Immature natural killer cell (primary cell): ENCODE measurements at regions not wholly inside any gene's neighbourhood (a gene's known extent, or its start where the extent isn't known, plus 50 kb on each side); places are given as distances from the start of the nearest gene placed in this dataset.

ENCODE experiments used
- DNase-seq, 3 donors: peaks; one replicate each; pipeline ENCODE4 v3.0.0; 2022; ENCODE audit warnings: mixed read lengths in 1 of 3
- H3K27ac Mint-ChIP-seq, 6 donors: one replicate each; pipeline ENCODE4 v1.8.0; 2020; ENCODE audit warnings: mixed read lengths in 6 of 6, mild to moderate bottlenecking in 5 of 6, inconsistent platforms in 4 of 6, moderate library complexity in 3 of 6
- H3K27me3 Mint-ChIP-seq, 3 donors: one replicate each; pipeline ENCODE4 v1.8.0; 2020 to 2021; ENCODE audit warnings: low read depth in 3 of 3, mild to moderate bottlenecking in 3 of 3, mixed read lengths in 3 of 3, moderate library complexity in 3 of 3, inconsistent platforms in 1 of 3
- H3K36me3 Mint-ChIP-seq, 3 donors: one replicate each; pipeline ENCODE4 v1.8.0; 2020; ENCODE audit warnings: mixed read lengths in 3 of 3, inconsistent platforms in 2 of 3, mild to moderate bottlenecking in 2 of 3
- H3K4me1 Mint-ChIP-seq, 2 donors: one replicate each; pipeline ENCODE4 v1.8.0; 2020; ENCODE audit warnings: inconsistent platforms in 2 of 2, mild to moderate bottlenecking in 2 of 2, mixed read lengths in 2 of 2, moderate library complexity in 1 of 2
- H3K4me3 Mint-ChIP-seq, 5 donors: one replicate each; pipeline ENCODE4 v1.8.0; 2020; ENCODE audit warnings: mild to moderate bottlenecking in 5 of 5, mixed read lengths in 5 of 5, inconsistent platforms in 3 of 5, moderate library complexity in 3 of 5
- H3K9me3 Mint-ChIP-seq, 6 donors: one replicate each; pipeline ENCODE4 v1.8.0; 2020; ENCODE audit warnings: mild to moderate bottlenecking in 6 of 6, mixed read lengths in 6 of 6, inconsistent platforms in 4 of 6, moderate library complexity in 3 of 6

DNA sequence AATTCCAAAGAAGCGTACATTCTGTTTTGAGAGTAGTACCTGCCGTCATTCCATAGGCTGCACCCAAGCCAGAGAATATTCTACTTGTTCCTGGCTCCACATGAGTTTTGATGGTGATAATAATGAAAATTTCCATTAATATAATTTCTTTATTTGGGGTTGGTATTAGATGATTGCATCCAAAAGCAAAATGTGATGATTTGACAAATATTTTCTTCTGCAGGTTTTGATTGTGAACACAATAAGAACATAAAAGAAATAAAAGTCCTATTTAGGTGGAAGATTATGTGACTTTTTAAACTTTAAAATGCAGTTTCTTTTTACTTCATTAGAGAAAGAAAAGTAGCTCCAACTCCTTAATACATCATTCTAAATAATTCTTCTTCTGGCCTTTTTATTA lies 284.8 kb upstream of the FMN2 start:
- H3K36me3 Mint-ChIP-seq: no peaks in the 10 kb centered on the region
- H3K4me1 Mint-ChIP-seq: peaks cover 3 to 10% of the 10 kb centered on the region in 2 donors
- no peaks in the 10 kb centered on the region for H3K9me3 Mint-ChIP-seq
- H3K27ac Mint-ChIP-seq: no peak overlapping the region
- peaks cover 0 to 3% (median 0%) of the 10 kb centered on the region in 3 donors for H3K27me3 Mint-ChIP-seq
- DNase-seq: no peak
- H3K4me3 Mint-ChIP-seq: no peak overlapping the region

DNA sequence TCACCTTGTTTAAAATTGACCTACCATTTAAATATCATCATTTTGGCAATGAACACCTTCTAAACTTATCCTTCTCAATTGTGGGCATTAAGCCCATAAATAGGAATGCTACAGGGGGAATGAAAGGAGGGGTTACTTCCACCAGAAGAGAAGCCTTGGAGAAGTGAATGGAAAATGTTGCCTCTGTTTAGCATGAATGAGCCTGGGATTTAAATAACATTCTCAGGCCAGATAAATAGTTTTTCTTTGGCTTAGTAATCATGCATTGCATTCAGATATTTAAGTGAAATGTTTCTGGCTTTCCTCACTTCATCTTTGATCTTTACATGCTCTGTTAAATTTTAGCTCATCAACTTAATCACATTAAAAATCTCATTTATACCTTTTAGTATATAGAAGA lies 284.3 kb upstream of the FMN2 start:
- Mint-ChIP-seq H3K27ac (no peak overlapping the region), H3K27me3 (peaks cover 0 to 3% (median 0%) of the 10 kb centered on the region in 3 donors), H3K9me3 (no peaks in the 10 kb centered on the region), H3K4me3 (no peak overlapping the region), H3K4me1 (peaks cover 3 to 10% of the 10 kb centered on the region in 2 donors), H3K36me3 (no peaks in the 10 kb centered on the region)
- DNase-seq: no peak

- no peaks in the 10 kb centered on the region for H3K36me3 Mint-ChIP-seq
- H3K9me3 Mint-ChIP-seq: no peaks in the 10 kb centered on the region
- DNase-seq: no peak
- peaks cover 3 to 10% of the 10 kb centered on the region in 2 donors for H3K4me1 Mint-ChIP-seq
- peaks cover 0 to 3% (median 0%) of the 10 kb centered on the region in 3 donors for H3K27me3 Mint-ChIP-seq
- no peak overlapping the region for H3K27ac Mint-ChIP-seq
- H3K4me3 Mint-ChIP-seq: no peak overlapping the region
Observed at GRCh38 chr1:239810061-239810481, 281.6 kb upstream of the FMN2 start.

- H3K4me3 Mint-ChIP-seq: no peak overlapping the region
- no peaks in the 10 kb centered on the region for H3K4me1 Mint-ChIP-seq
- H3K27me3 Mint-ChIP-seq: peaks cover 0 to 3% (median 0%) of the 10 kb centered on the region in 3 donors
- H3K36me3 Mint-ChIP-seq: no peaks in the 10 kb centered on the region
- H3K9me3 Mint-ChIP-seq: no peaks in the 10 kb centered on the region
- no peak overlapping the region for H3K27ac Mint-ChIP-seq
- DNase-seq: no peak
Observed at GRCh38 chr1:239811211-239811885, 280.3 kb upstream of the FMN2 start.

DNA sequence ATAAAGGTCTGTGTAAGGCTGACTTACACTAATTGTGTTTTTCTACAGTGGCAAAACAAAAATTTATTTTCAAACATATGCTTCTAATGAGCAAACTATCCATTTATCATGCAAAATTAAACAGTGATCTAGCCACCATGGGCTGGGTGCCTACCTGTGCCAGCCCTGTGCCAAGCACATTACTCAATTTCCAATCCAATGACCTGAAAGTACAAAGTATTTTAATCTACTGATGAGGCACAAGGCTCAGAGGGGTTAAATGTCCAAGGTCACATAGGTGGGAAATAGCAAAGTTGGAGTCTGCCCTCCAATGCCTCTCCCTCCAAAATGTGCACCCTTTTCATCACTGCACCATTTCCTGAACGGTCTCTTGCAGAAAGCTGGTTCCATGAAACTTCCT lies 279.1 kb upstream of the FMN2 start:
- peaks cover 0 to 3% (median 0%) of the 10 kb centered on the region in 3 donors for H3K27me3 Mint-ChIP-seq
- DNase-seq: no peak
- H3K36me3 Mint-ChIP-seq: no peaks in the 10 kb centered on the region
- no peak overlapping the region for H3K4me3 Mint-ChIP-seq
- H3K9me3 Mint-ChIP-seq: no peaks in the 10 kb centered on the region
- H3K4me1 Mint-ChIP-seq: no peaks in the 10 kb centered on the region
- no peak overlapping the region for H3K27ac Mint-ChIP-seq

- Mint-ChIP-seq H3K4me3 (peak overlapping the region in 1 of 5 donors; percentile 69), H3K4me1 (peaks cover 0 to 5% of the 10 kb centered on the region in 2 donors), H3K9me3 (no peaks in the 10 kb centered on the region), H3K27me3 (peaks cover 0 to 3% (median 0%) of the 10 kb centered on the region in 3 donors), H3K27ac (no peak overlapping the region), H3K36me3 (no peaks in the 10 kb centered on the region)
- no peak for DNase-seq
Observed at GRCh38 chr1:239814306-239814881, 277.3 kb upstream of the FMN2 start.

DNA sequence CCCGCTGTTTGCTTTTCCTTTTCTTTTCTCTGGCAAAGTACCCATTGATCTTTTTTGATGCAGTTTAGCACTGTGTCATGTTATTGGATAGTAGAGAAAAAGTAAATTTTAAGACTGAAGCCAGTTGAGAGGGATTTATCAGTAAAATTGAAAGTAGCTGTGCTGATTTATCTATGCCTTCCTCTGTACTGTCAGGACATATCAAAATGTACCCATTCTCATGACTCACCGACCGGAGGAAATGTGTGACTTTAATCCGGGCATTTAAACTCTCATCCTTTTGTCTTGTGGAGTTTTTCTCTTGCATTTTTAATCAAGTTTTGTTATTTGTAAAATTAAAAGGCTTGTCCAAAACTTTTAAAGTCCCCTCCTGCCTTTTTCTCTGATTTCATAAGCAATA lies 276.6 kb upstream of the FMN2 start:
- no peak for DNase-seq
- H3K4me1 Mint-ChIP-seq: peaks cover 0 to 12% of the 10 kb centered on the region in 2 donors
- H3K36me3 Mint-ChIP-seq: no peaks in the 10 kb centered on the region
- H3K4me3 Mint-ChIP-seq: peak overlapping the region in 1 of 5 donors; percentile 69
- H3K27ac Mint-ChIP-seq: peak overlapping the region in 1 of 6 donors; percentile 22
- H3K27me3 Mint-ChIP-seq: peaks cover 0 to 3% (median 0%) of the 10 kb centered on the region in 3 donors
- no peaks in the 10 kb centered on the region for H3K9me3 Mint-ChIP-seq

DNA sequence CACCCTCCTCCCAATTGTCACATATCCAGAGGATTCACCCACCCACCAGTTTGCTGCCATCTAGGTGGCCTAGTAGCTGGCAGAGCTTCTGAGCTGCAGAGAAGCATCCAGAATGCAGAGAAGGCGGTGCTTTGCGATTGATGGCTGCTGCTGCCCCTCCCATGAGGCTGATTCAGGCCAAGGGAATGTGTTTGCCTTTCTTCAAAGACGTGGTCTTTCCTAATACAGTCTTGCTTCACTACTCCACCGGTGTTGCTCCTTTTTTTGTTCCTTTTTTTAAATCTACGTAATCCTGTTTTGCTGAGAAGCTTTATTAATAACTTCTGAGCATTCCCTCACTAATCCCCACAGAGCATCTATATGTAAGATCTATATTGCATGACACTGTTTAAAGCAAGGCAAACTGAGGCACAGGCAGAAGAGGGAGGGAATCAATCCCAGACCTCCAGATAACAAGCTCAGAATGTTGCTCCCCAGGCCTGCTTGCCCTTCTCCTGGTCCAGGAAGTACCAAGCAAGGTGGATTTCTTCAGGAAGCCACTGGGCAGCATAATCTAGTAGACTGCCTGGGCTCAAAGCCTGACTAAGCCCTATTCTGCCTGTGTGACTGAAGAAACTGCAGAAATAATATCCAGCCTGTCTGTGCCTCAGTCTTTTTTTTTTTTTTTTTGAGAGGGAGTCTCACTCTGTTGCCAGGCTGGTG lies 275.5 kb upstream of the FMN2 start:
- H3K4me1 Mint-ChIP-seq: peaks cover 0 to 15% of the 10 kb centered on the region in 2 donors
- no peak for DNase-seq
- H3K9me3 Mint-ChIP-seq: no peaks in the 10 kb centered on the region
- peaks cover 0 to 3% (median 0%) of the 10 kb centered on the region in 3 donors for H3K27me3 Mint-ChIP-seq
- no peak overlapping the region for H3K27ac Mint-ChIP-seq
- no peak overlapping the region for H3K4me3 Mint-ChIP-seq
- H3K36me3 Mint-ChIP-seq: no peaks in the 10 kb centered on the region

DNA sequence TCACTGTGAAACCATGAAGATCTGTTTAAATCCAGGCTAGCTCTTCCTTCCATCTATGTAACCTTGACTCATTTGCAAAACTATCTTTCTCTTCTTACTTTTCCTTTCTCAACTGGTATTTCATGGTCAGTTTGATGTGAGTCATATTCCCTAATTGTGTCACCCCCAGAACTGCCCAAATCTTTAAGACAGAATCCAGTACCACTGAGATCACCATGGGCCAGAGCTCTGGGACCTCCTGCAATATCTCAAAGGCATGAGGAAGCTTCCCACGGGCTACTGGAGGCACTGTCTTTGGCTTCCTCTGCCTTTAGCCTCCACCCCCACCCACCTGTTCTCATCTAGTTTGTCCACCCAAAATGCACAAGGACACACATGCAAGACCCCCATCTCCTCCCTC lies 274.4 kb upstream of the FMN2 start:
- H3K4me1 Mint-ChIP-seq: peaks cover 0 to 15% of the 10 kb centered on the region in 2 donors
- H3K4me3 Mint-ChIP-seq: no peak overlapping the region
- H3K36me3 Mint-ChIP-seq: no peaks in the 10 kb centered on the region
- H3K9me3 Mint-ChIP-seq: no peaks in the 10 kb centered on the region
- DNase-seq: no peak
- H3K27me3 Mint-ChIP-seq: no peaks in the 10 kb centered on the region
- H3K27ac Mint-ChIP-seq: no peak overlapping the region

DNA sequence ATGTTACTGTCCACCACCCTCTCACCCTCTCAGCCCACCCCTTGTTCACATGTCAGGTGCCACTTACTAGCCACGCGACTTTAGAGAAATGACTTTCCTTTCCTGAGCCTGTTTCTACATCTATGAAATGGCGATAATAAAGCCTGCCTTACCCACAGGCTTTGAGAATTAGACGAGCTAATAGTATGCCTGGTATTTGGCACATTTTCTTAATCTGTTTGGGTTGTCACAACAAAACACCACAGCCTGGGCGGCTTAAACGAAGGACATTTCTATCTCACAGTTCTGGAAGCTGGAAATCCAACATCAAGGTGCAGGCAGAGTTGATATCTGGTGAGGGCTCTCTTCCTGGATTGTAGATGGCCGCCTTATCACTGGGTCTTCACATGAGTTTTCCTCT lies 273.9 kb upstream of the FMN2 start:
- no peak for DNase-seq
- H3K27ac Mint-ChIP-seq: no peak overlapping the region
- no peaks in the 10 kb centered on the region for H3K9me3 Mint-ChIP-seq
- no peaks in the 10 kb centered on the region for H3K27me3 Mint-ChIP-seq
- H3K36me3 Mint-ChIP-seq: no peaks in the 10 kb centered on the region
- peaks cover 0 to 15% of the 10 kb centered on the region in 2 donors for H3K4me1 Mint-ChIP-seq
- H3K4me3 Mint-ChIP-seq: no peak overlapping the region

GRCh38 chr1:239819096-239819495 lies 272.6 kb upstream of the FMN2 start:
- H3K4me1 Mint-ChIP-seq: peaks cover 0 to 15% of the 10 kb centered on the region in 2 donors
- DNase-seq: peak in 1 of 3 donors; percentile 10
- no peaks in the 10 kb centered on the region for H3K36me3 Mint-ChIP-seq
- H3K27ac Mint-ChIP-seq: peak overlapping the region in 1 of 6 donors; percentile 13
- H3K27me3 Mint-ChIP-seq: no peaks in the 10 kb centered on the region
- no peak overlapping the region for H3K4me3 Mint-ChIP-seq
- no peaks in the 10 kb centered on the region for H3K9me3 Mint-ChIP-seq

DNA sequence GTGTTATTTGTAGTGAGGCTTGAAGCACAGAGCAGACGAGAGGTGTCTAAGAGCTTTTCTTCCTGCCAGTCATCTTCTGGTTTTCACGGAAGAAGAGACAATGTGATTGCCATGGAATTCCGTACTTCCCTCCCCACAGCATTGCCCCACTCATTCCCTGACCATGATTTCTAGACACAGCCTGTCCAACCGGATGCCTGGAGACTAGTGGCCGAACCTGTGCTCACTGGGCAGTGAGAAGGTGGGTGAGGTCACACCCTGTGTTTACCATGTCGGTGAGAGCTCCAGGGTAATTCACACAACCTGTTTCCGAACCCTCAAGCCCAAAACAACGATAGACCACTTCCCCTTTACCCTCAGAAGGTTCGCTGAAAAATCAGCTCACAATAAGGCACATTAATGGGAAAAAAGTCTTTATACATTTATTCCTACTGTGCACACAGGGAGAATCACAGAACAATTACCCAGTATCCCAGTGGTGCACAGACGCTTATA lies 271.9 kb upstream of the FMN2 start:
- Mint-ChIP-seq H3K4me1 (peaks cover 0 to 15% of the 10 kb centered on the region in 2 donors), H3K36me3 (no peaks in the 10 kb centered on the region), H3K9me3 (no peaks in the 10 kb centered on the region), H3K4me3 (peak overlapping the region in 2 of 5 donors; percentile 6 to 33), H3K27ac (peak overlapping the region in 1 of 6 donors; percentile 30), H3K27me3 (no peaks in the 10 kb centered on the region)
- DNase-seq: no peak

- Mint-ChIP-seq H3K9me3 (no peaks in the 10 kb centered on the region), H3K27ac (no peak overlapping the region), H3K4me1 (peaks cover 0 to 15% of the 10 kb centered on the region in 2 donors), H3K36me3 (no peaks in the 10 kb centered on the region), H3K27me3 (no peaks in the 10 kb centered on the region), H3K4me3 (no peak overlapping the region)
- DNase-seq: no peak
Observed at GRCh38 chr1:239823852-239824251, 267.8 kb upstream of the FMN2 start.

GRCh38 chr1:239826211-239826610 lies 265.5 kb upstream of the FMN2 start:
- Mint-ChIP-seq H3K9me3 (no peaks in the 10 kb centered on the region), H3K36me3 (no peaks in the 10 kb centered on the region), H3K27ac (no peak overlapping the region), H3K4me1 (no peaks in the 10 kb centered on the region), H3K27me3 (no peaks in the 10 kb centered on the region), H3K4me3 (no peak overlapping the region)
- DNase-seq: no peak
